Lower leg skin (tissue), 3 donors: ENCODE measurements at regions not wholly inside any gene's neighbourhood (a gene's known extent, or its start where the extent isn't known, plus 50 kb on each side); places are given as distances from the start of the nearest gene placed in this dataset.

Source experiments
- POLR2A ChIP-seq, 2 donors: fragments of 450-650 bp; IDR thresholded peaks; one replicate each; pipeline ENCODE4 v1.6.1; 2016 to 2017; ENCODE audit warnings: antibody characterized with exemption in 2 of 2, mild to moderate bottlenecking in 1 of 2, moderate library complexity in 1 of 2
- TF ChIP-seq, protein P1 (sequence below), 3 donors: fragments of 450-650 bp; IDR thresholded peaks; one replicate each; pipeline ENCODE4 v1.5.1; 2016; ENCODE audit warnings: antibody characterized with exemption in 3 of 3, mild to moderate bottlenecking in 3 of 3, moderate library complexity in 2 of 3

DNA sequence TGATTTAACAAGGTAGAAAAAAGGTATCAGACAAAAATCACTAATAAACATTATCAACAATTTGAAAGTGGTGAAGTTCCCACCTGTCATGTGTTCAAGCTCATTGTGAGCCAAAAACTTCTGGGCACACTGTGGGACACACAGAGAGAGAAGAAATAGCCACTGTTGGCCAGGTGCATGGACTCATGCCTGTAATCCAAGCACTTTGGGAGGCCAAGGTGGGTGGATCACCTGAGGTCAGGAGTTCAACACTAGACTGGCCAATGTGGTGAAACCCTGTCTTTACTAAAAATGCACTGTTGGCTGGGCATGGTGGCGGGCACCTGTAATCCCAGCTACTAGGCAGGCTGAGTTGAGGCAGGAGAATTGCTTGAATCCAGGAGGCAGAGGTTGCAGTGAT lies 167.4 kb downstream of the TOX3 start:
- TF ChIP-seq, protein P1, sequence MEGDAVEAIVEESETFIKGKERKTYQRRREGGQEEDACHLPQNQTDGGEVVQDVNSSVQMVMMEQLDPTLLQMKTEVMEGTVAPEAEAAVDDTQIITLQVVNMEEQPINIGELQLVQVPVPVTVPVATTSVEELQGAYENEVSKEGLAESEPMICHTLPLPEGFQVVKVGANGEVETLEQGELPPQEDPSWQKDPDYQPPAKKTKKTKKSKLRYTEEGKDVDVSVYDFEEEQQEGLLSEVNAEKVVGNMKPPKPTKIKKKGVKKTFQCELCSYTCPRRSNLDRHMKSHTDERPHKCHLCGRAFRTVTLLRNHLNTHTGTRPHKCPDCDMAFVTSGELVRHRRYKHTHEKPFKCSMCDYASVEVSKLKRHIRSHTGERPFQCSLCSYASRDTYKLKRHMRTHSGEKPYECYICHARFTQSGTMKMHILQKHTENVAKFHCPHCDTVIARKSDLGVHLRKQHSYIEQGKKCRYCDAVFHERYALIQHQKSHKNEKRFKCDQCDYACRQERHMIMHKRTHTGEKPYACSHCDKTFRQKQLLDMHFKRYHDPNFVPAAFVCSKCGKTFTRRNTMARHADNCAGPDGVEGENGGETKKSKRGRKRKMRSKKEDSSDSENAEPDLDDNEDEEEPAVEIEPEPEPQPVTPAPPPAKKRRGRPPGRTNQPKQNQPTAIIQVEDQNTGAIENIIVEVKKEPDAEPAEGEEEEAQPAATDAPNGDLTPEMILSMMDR (IDR thresholded peaks at IDR 0.05), result no peak
- no peak for TF ChIP-seq POLR2A (IDR thresholded peaks at IDR 0.05)
